Ovary (tissue), 7 donors: ENCODE measurements at regions not wholly inside any gene's neighbourhood (a gene's known extent, or its start where the extent isn't known, plus 50 kb on each side); places are given as distances from the start of the nearest gene placed in this dataset.
A peak's percentile ranks its signal among the peaks of the same experiment; 100 is the strongest.

ENCODE experiments used
- DNase-seq, 5 donors: peaks; one replicate each; pipeline ENCODE4 v3.0.0-alpha.2; 2019 to 2020
- H3K27ac ChIP-seq, 2 donors: fragments of 200-600 bp; one replicate each; pipeline versions ENCODE4 v1.5.1 to v1.8.0; 2019 to 2022
- H3K27me3 ChIP-seq: fragments of 200-600 bp; one replicate; pipeline ENCODE4 v1.8.0; 2022
- H3K36me3 ChIP-seq: fragments of 200-600 bp; sonication (generic); one replicate; pipeline ENCODE4 v1.5.1; 2019
- H3K4me1 ChIP-seq: one replicate; pipeline ENCODE4 v1.8.1; 2013; ENCODE audit warnings: mild to moderate bottlenecking, moderate library complexity; ENCODE audit not compliant: insufficient read depth
- H3K4me3 ChIP-seq: fragments of 200-600 bp; sonication (generic); one replicate; pipeline ENCODE4 v1.5.1; 2017
- H3K9me3 ChIP-seq, 2 donors: fragments of 200-600 bp in 1 of 2; sonication (generic) in 1 of 2; one replicate each; pipeline versions ENCODE4 v1.5.1 to v1.8.1; 2013 to 2019; ENCODE audit warnings: mild to moderate bottlenecking in 1 of 2, moderate library complexity in 1 of 2
- CTCF ChIP-seq, 3 donors: fragments of 450-650 bp in 2 of 3; fragments of 200-600 bp in 1 of 3; IDR thresholded peaks; one replicate each; pipeline versions ENCODE4 v1.5.1 to v1.8.0; 2016 to 2022; ENCODE audit warnings: antibody characterized with exemption in 3 of 3, mild to moderate bottlenecking in 1 of 3
- EP300 ChIP-seq: sonication (generic); formaldehyde crosslinking; IDR thresholded peaks from one replicate; pipeline ENCODE4 v1.6.1; 2017; ENCODE audit warnings: antibody characterized with exemption
- POLR2A ChIP-seq: fragments of 450-650 bp; IDR thresholded peaks from one replicate; pipeline ENCODE4 v1.6.1; 2017; ENCODE audit warnings: antibody characterized with exemption, mild to moderate bottlenecking, moderate library complexity
- WGBS, 3 donors: extraction: QIAGEN DNeasy Blood & Tissue Kit in 1 of 3; methylation state at CpG; one replicate each; pipeline versions ENCODE4 v1.1.5 to v1.1.7; 2013 to 2017; 5-methylcytosine and 5-hydroxymethylcytosine counted together
- intact Hi-C, 4 donors: fragments of 100-400 bp; cut with DNase I; formaldehyde crosslinking; loops; one replicate each; pipeline versions ENCODE4 v1.11.0 to v1.15.1; 2022 to 2023
- donor health status: DM: no; HTN: no; CAD: no; lungs with moderate emphysema.
- donor health status: DM: no; HTN: no; CAD: no.
- donor health status: Bipolar disorder and iron deficiency.
- donor health status: DM: no; HTN: no; CAD: no.
- donor health status: DM: yes; HTN: yes; CAD: no.

GRCh38 chr2:238969857-238970256, 122.0 kb downstream of the TWIST2 start:
- intact Hi-C loops, result loop anchor here in 1 of 4 donors (5.0 kb wide), 1 partner anchor 123 kb away; the partner anchor contains the start of gene TWIST2
- H3K27ac ChIP-seq, result no peak overlapping the region
- no peak for TF ChIP-seq CTCF (IDR thresholded peaks at IDR 0.05)
- TF ChIP-seq EP300, result no peak
- TF ChIP-seq POLR2A, result no peak
- H3K4me1 ChIP-seq, result peaks cover 19% of the 10 kb centered on the region
- no peak overlapping the region for H3K4me3 ChIP-seq
- DNase-seq, result peak in 2 of 5 donors; percentile 16
- 93 to 98% (median 97%) methylated on average over 4 of the region's 4 CpGs for WGBS, 3 donors
- H3K36me3 ChIP-seq, result no peaks in the 10 kb centered on the region
- no peaks in the 10 kb centered on the region for H3K27me3 ChIP-seq
- H3K9me3 ChIP-seq, result no peaks in the 10 kb centered on the region

- no peak overlapping the region for H3K27ac ChIP-seq
- peak; percentile 65 to 81 (median 76) for DNase-seq
- WGBS, 3 donors, result 57 to 73% (median 67%) methylated on average over 7 to 9 of the region's 9 CpGs
- H3K36me3 ChIP-seq, result no peaks in the 10 kb centered on the region
- intact Hi-C loops, result loop anchor here in 1 of 4 donors (5.0 kb wide), 1 partner anchor 123 kb away; the partner anchor contains the start of gene TWIST2
- TF ChIP-seq CTCF (IDR thresholded peaks at IDR 0.05) (peak; percentile 89 to 95 (median 93)), EP300 (no peak)
- H3K9me3 ChIP-seq, result no peaks in the 10 kb centered on the region
- no peak overlapping the region for H3K4me3 ChIP-seq
- H3K4me1 ChIP-seq, result peaks cover 16% of the 10 kb centered on the region
- H3K27me3 ChIP-seq, result no peaks in the 10 kb centered on the region
Observed at GRCh38 chr2:238970553-238971081, 122.7 kb downstream of the TWIST2 start.

- TF ChIP-seq POLR2A (no peak), EP300 (no peak), CTCF (IDR thresholded peaks at IDR 0.05) (no peak)
- Histone ChIP-seq H3K4me3 (no peak overlapping the region), H3K4me1 (peaks cover 14% of the 10 kb centered on the region), H3K9me3 (no peaks in the 10 kb centered on the region), H3K27ac (no peak overlapping the region), H3K36me3 (no peaks in the 10 kb centered on the region), H3K27me3 (no peaks in the 10 kb centered on the region)
- DNase-seq, result peak in 3 of 5 donors; percentile 16 to 47 (median 42)
- intact Hi-C loops, result loop anchor here in 1 of 4 donors (5.0 kb wide), 1 partner anchor 124 kb away; the partner anchor contains the start of gene TWIST2
- WGBS, 3 donors, result 85 to 95% (median 86%) methylated on average over 9 of the region's 9 CpGs
Observed at GRCh38 chr2:238971318-238972145, 123.6 kb downstream of the TWIST2 start.

GRCh38 chr2:238972146-238972445, 124.2 kb downstream of the TWIST2 start:
- no peaks in the 10 kb centered on the region for H3K36me3 ChIP-seq
- H3K4me1 ChIP-seq, result peaks cover 10% of the 10 kb centered on the region
- no peak overlapping the region for H3K4me3 ChIP-seq
- H3K9me3 ChIP-seq, result no peaks in the 10 kb centered on the region
- DNase-seq, result peak in 2 of 5 donors; percentile 10 to 28
- H3K27ac ChIP-seq, result no peak overlapping the region
- H3K27me3 ChIP-seq, result no peaks in the 10 kb centered on the region
- intact Hi-C loops, result loop anchor here in 1 of 4 donors (5.0 kb wide), 1 partner anchor 125 kb away; the partner anchor contains the start of gene TWIST2
- WGBS, 3 donors, result 86 to 89% (median 87%) methylated on average over 6 of the region's 6 CpGs
- TF ChIP-seq EP300 (no peak), CTCF (IDR thresholded peaks at IDR 0.05) (no peak), POLR2A (no peak)
